ENCODE measurements at regions not wholly inside any gene's neighbourhood (a gene's known extent, or its start where the extent isn't known, plus 50 kb on each side); places are given as distances from the start of the nearest gene placed in this dataset.

GRCh38 chr17:31650756-31651520 lies 208.1 kb downstream of the COPRS start:
- H3K27ac ChIP-seq (ENCODE audit: low read depth in 2 of 2, low read length in 2 of 2) = no peak overlapping the region
- no peak overlapping the region for H3K4me3 ChIP-seq (ENCODE audit: low read length in 3 of 3)
- H3K27me3 ChIP-seq (ENCODE audit: control insufficient read depth, insufficient read depth, low read length) = no peaks in the 10 kb centered on the region
- no peak overlapping the region for H3K9ac ChIP-seq (ENCODE audit: low read length in 3 of 3)
- no peaks in the 10 kb centered on the region for H3K4me1 ChIP-seq (ENCODE audit: control insufficient read depth in 2 of 3, insufficient read depth in 2 of 3, low read depth in 1 of 3, low read length in 3 of 3)
- no peak for DNase-seq
- intact Hi-C loops (cut with DNase I) = no loop called here
- FAIRE-seq = no peak
- peaks cover 0 to 3% (median 0%) of the 10 kb centered on the region in 3 donors for H3K9me3 ChIP-seq (ENCODE audit: control insufficient read depth in 2 of 3, insufficient read depth in 1 of 3, low read length in 3 of 3)
- H3K36me3 ChIP-seq (ENCODE audit: control insufficient read depth in 2 of 3, insufficient read depth in 3 of 3, low read length in 3 of 3) = no peaks in the 10 kb centered on the region
- TF ChIP-seq CTCF (IDR thresholded peaks at IDR 0.05; ENCODE audit: borderline replicate concordance, extremely low read depth, insufficient read depth) = no peak

- no peak for TF ChIP-seq CTCF (IDR thresholded peaks at IDR 0.05; ENCODE audit: borderline replicate concordance, extremely low read depth, insufficient read depth)
- Histone ChIP-seq H3K27me3 (ENCODE audit: control insufficient read depth, insufficient read depth, low read length) (no peaks in the 10 kb centered on the region), H3K4me3 (ENCODE audit: low read length in 3 of 3) (no peak overlapping the region), H3K9me3 (ENCODE audit: control insufficient read depth in 2 of 3, insufficient read depth in 1 of 3, low read length in 3 of 3) (peaks cover 0 to 3% (median 3%) of the 10 kb centered on the region in 3 donors), H3K4me1 (ENCODE audit: control insufficient read depth in 2 of 3, insufficient read depth in 2 of 3, low read depth in 1 of 3, low read length in 3 of 3) (no peaks in the 10 kb centered on the region), H3K27ac (ENCODE audit: low read depth in 2 of 2, low read length in 2 of 2) (no peak overlapping the region), H3K9ac (ENCODE audit: low read length in 3 of 3) (no peak overlapping the region), H3K36me3 (ENCODE audit: control insufficient read depth in 2 of 3, insufficient read depth in 3 of 3, low read length in 3 of 3) (no peaks in the 10 kb centered on the region)
- no peak for DNase-seq
- no peak for FAIRE-seq
- intact Hi-C loops (cut with DNase I) = no loop called here
These were observed 209.7 kb downstream of the COPRS start for GRCh38 chr17:31649302-31649701.

GRCh38 chr17:31647661-31648060 lies 211.4 kb downstream of the COPRS start:
- no peak overlapping the region for H3K27ac ChIP-seq (ENCODE audit: low read depth in 2 of 2, low read length in 2 of 2)
- no peaks in the 10 kb centered on the region for H3K36me3 ChIP-seq (ENCODE audit: control insufficient read depth in 2 of 3, insufficient read depth in 3 of 3, low read length in 3 of 3)
- FAIRE-seq = no peak
- TF ChIP-seq CTCF (IDR thresholded peaks at IDR 0.05; ENCODE audit: borderline replicate concordance, extremely low read depth, insufficient read depth) = no peak
- no peak overlapping the region for H3K4me3 ChIP-seq (ENCODE audit: low read length in 3 of 3)
- no peak for DNase-seq
- H3K9me3 ChIP-seq (ENCODE audit: control insufficient read depth in 2 of 3, insufficient read depth in 1 of 3, low read length in 3 of 3) = peaks cover 0 to 3% (median 3%) of the 10 kb centered on the region in 3 donors
- H3K4me1 ChIP-seq (ENCODE audit: control insufficient read depth in 2 of 3, insufficient read depth in 2 of 3, low read depth in 1 of 3, low read length in 3 of 3) = no peaks in the 10 kb centered on the region
- no peaks in the 10 kb centered on the region for H3K27me3 ChIP-seq (ENCODE audit: control insufficient read depth, insufficient read depth, low read length)
- H3K9ac ChIP-seq (ENCODE audit: low read length in 3 of 3) = no peak overlapping the region
- intact Hi-C loops (cut with DNase I) = no loop called here
